Mesendoderm (in vitro differentiated cells): ENCODE measurements at regions not wholly inside any gene's neighbourhood (a gene's known extent, or its start where the extent isn't known, plus 50 kb on each side); places are given as distances from the start of the nearest gene placed in this dataset.

Experiments used
- DNase-seq: peaks from one replicate; pipeline ENCODE4 v3.0.0; 2013
- H2AK5ac ChIP-seq: 2 replicates; pipeline ENCODE4 v1.6.1; 2013; ENCODE audit warnings: low read length, inconsistent platforms
- H2BK120ac ChIP-seq: 2 replicates; pipeline ENCODE4 v1.6.1; 2013; ENCODE audit warnings: low read depth, mild to moderate bottlenecking, low read length, moderate library complexity, mixed read lengths
- H2BK15ac ChIP-seq: replicated peaks from 2 replicates; pipeline ENCODE4 v1.6.1; 2013; ENCODE audit warnings: low read depth, mild to moderate bottlenecking, moderate library complexity
- H2BK5ac ChIP-seq: 2 replicates; pipeline ENCODE4 v1.6.1; 2013; ENCODE audit warnings: low read length, inconsistent platforms
- H3K18ac ChIP-seq: 2 replicates; pipeline ENCODE4 v1.6.1; 2013; ENCODE audit warnings: mild to moderate bottlenecking, low read length, mixed read lengths
- H3K23ac ChIP-seq: one replicate; pipeline ENCODE4 v1.6.1; 2013; ENCODE audit warnings: low read length
- H3K27ac ChIP-seq: 2 replicates; pipeline ENCODE4 v1.5.1; 2013; ENCODE audit warnings: low read depth, mild to moderate bottlenecking, inconsistent platforms, low read length, moderate library complexity
- H3K27me3 ChIP-seq: 2 replicates; pipeline ENCODE4 v1.6.1; 2013; ENCODE audit warnings: low read length, control low read depth, mild to moderate bottlenecking, inconsistent platforms; ENCODE audit not compliant: insufficient read depth, poor library complexity
- H3K36me3 ChIP-seq: 2 replicates; pipeline ENCODE4 v1.6.1; 2013; ENCODE audit warnings: low read length, inconsistent platforms; ENCODE audit not compliant: control insufficient read depth, insufficient read depth
- H3K4ac ChIP-seq: one replicate; pipeline ENCODE4 v1.6.1; 2013; ENCODE audit warnings: low read depth, mild to moderate bottlenecking, low read length, moderate library complexity
- H3K4me1 ChIP-seq: 2 replicates; pipeline ENCODE4 v1.6.1; 2013; ENCODE audit warnings: low read depth, low read length, inconsistent platforms; ENCODE audit not compliant: control insufficient read depth
- H3K4me2 ChIP-seq: 2 replicates; pipeline ENCODE4 v1.6.1; 2013; ENCODE audit warnings: low read length
- H3K4me3 ChIP-seq: 2 replicates; pipeline ENCODE4 v1.5.1; 2013; ENCODE audit warnings: mild to moderate bottlenecking, low read length
- H3K56ac ChIP-seq: one replicate; pipeline ENCODE4 v1.6.1; 2013; ENCODE audit warnings: low read length
- H3K79me1 ChIP-seq: 2 replicates; pipeline ENCODE4 v1.6.1; 2013; ENCODE audit warnings: low read length, inconsistent platforms
- H3K79me2 ChIP-seq: 2 replicates; pipeline ENCODE4 v1.6.1; 2013; ENCODE audit warnings: mild to moderate bottlenecking, low read length; ENCODE audit not compliant: control insufficient read depth, insufficient read depth
- H3K9ac ChIP-seq: 2 replicates; pipeline ENCODE4 v1.6.1; 2013; ENCODE audit warnings: low read length, inconsistent platforms
- H4K5ac ChIP-seq: one replicate; pipeline ENCODE4 v1.6.1; 2013; ENCODE audit warnings: low read length
- H4K8ac ChIP-seq: one replicate; pipeline ENCODE4 v1.6.1; 2013; ENCODE audit warnings: low read depth, mild to moderate bottlenecking, control low read depth, low read length, moderate library complexity
- WGBS: extraction: QIAGEN DNeasy Blood & Tissue Kit; methylation state at CpG from one replicate; pipeline ENCODE4 v1.1.7; 2013; ENCODE audit warnings: low lambda C conversion rate, missing lambda C conversion rate; ENCODE audit not compliant: insufficient coverage; ENCODE audit errors: extremely low coverage; 5-methylcytosine and 5-hydroxymethylcytosine counted together

DNA sequence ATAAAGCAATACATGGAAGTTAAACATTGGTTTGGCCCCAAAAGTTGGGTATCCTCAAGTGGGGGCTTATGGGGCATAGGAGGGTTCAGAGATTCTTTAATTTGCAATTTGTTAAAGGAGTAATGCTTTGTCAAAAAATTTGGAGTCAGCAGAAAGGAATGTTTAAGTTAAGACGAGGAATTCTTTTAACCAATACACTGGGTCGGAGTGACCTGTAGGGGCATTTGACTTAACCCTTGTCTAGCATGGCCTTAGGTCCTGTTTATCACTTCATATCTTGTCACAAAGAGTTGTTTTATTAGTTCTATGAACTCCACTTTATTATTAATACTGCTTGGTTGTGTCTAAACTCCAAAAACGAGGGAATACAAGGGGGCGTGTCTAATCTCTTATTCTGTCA lies 656.1 kb upstream of the RORB start:
- DNase-seq = peak; percentile 55
- Histone ChIP-seq H2BK120ac (no peak overlapping the region), H3K56ac (no peak overlapping the region), H3K4ac (no peak overlapping the region), H3K18ac (peak overlapping the region; percentile 51), H3K23ac (no peak overlapping the region), H3K36me3 (no peaks in the 10 kb centered on the region), H3K4me1 (no peaks in the 10 kb centered on the region), H2BK5ac (no peak overlapping the region), H4K5ac (no peak overlapping the region), H3K4me2 (no peak overlapping the region), H3K4me3 (no peak overlapping the region), H2AK5ac (no peak overlapping the region), H4K8ac (no peak overlapping the region), H2BK15ac (no peak overlapping the region), H3K27ac (no peak overlapping the region), H3K27me3 (no peaks in the 10 kb centered on the region), H3K79me1 (no peaks in the 10 kb centered on the region), H3K9ac (no peak overlapping the region), H3K79me2 (no peaks in the 10 kb centered on the region)
- WGBS = no CpG with 5 or more reads among the region's 4 CpGs

DNA sequence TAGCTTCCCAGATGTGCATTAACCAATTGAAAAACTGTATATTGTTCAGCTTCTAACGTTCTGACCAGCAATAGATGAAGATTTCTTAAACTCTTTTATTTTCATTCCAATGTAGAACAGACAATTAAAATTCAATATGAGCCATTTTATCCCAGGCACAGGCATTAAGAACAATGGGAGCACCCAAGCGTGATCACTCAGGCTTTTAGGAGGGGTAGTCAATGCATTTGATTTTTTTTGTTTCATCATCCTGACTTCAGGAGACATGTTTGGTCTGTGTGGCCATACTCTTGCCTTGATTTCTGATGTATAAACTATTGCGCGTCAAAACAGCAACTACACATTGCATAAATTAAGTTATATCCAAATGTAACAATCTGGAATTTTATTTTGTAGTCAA lies 653.0 kb upstream of the RORB start:
- H4K5ac ChIP-seq = no peak overlapping the region
- H3K18ac ChIP-seq = no peak overlapping the region
- no CpG with 5 or more reads among the region's 4 CpGs for WGBS
- DNase-seq = no peak
- H3K27me3 ChIP-seq = no peaks in the 10 kb centered on the region
- H3K9ac ChIP-seq = no peak overlapping the region
- no peak overlapping the region for H2BK15ac ChIP-seq
- no peak overlapping the region for H3K4ac ChIP-seq
- no peak overlapping the region for H3K23ac ChIP-seq
- H3K4me1 ChIP-seq = peaks cover 2% of the 10 kb centered on the region
- H2BK120ac ChIP-seq = no peak overlapping the region
- H3K4me2 ChIP-seq = no peak overlapping the region
- no peak overlapping the region for H2AK5ac ChIP-seq
- no peak overlapping the region for H3K27ac ChIP-seq
- H3K56ac ChIP-seq = no peak overlapping the region
- H3K79me1 ChIP-seq = no peaks in the 10 kb centered on the region
- H3K36me3 ChIP-seq = no peaks in the 10 kb centered on the region
- no peak overlapping the region for H4K8ac ChIP-seq
- no peak overlapping the region for H3K4me3 ChIP-seq
- H3K79me2 ChIP-seq = no peaks in the 10 kb centered on the region
- no peak overlapping the region for H2BK5ac ChIP-seq

DNA sequence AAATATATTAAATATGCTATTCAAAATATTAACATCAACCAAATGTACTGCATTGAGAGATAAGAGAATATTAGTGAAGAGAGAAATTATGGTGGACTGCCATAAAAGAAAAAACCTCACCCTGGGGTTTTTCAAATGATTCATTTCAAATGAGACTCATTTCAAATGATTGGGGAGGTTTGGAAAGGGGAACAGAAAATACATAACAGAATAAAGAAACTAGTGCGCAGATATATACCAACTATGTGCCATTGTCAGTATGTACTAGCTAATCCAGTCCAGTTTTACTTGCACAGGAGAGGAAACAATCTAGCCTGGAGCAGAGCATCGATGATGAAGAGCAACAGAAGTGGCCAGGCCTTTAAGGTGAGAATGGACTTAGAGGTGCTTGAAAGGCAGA lies 651.6 kb upstream of the RORB start:
- no peaks in the 10 kb centered on the region for H3K36me3 ChIP-seq
- H2BK15ac ChIP-seq = no peak overlapping the region
- H3K18ac ChIP-seq = no peak overlapping the region
- no peak overlapping the region for H3K56ac ChIP-seq
- peaks cover 2% of the 10 kb centered on the region for H3K4me1 ChIP-seq
- no peak overlapping the region for H4K8ac ChIP-seq
- H3K9ac ChIP-seq = no peak overlapping the region
- H4K5ac ChIP-seq = no peak overlapping the region
- no peak overlapping the region for H3K4ac ChIP-seq
- H3K27me3 ChIP-seq = no peaks in the 10 kb centered on the region
- no peak overlapping the region for H2AK5ac ChIP-seq
- H3K79me2 ChIP-seq = no peaks in the 10 kb centered on the region
- no peak for DNase-seq
- no peak overlapping the region for H3K4me3 ChIP-seq
- no peak overlapping the region for H3K23ac ChIP-seq
- H3K27ac ChIP-seq = no peak overlapping the region
- H3K79me1 ChIP-seq = no peaks in the 10 kb centered on the region
- no CpG with 5 or more reads among the region's 2 CpGs for WGBS
- no peak overlapping the region for H2BK5ac ChIP-seq
- no peak overlapping the region for H3K4me2 ChIP-seq
- no peak overlapping the region for H2BK120ac ChIP-seq

DNA sequence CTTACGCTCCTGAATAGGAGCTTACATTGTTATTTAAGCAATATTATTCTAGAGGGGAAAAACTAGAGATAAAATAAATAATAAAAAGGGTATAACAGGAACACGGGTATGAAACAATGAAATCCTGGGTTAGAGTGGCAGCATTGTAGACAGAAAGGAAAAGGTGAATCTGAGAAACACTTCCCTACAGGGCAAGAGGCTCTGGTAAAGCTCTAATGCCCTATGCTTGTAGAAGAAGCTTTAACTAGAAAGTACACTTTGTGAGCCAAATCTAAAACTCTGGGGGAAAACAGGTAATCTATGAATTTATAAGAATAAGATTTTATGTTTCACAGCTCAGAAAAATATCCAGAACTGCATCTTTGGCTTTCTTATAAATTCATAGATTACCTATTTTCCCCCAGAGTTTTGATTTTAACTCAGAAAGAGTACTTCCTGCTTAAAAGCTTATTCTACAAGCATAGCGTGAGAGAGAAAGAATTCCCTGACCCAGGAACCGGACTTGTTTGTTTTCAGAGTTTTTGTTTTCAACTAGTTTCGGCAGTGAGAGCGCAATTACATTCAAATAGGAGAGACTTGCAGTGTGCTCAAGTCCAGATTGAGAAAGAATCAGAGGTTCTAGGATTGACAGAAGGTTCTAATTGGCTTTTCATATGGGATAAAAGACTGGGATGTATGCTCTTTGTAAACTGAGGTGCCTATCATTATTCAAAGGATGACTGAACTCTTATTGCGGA lies 651.0 kb upstream of the RORB start:
- no peak overlapping the region for H2AK5ac ChIP-seq
- no peak overlapping the region for H3K4me3 ChIP-seq
- H2BK5ac ChIP-seq = no peak overlapping the region
- DNase-seq = peak; percentile 28
- no peak overlapping the region for H4K8ac ChIP-seq
- WGBS = no CpG with 5 or more reads among the region's 7 CpGs
- H2BK15ac ChIP-seq = peak overlapping the region; percentile 45
- H3K4ac ChIP-seq = no peak overlapping the region
- peak overlapping the region; percentile 44 for H3K27ac ChIP-seq
- H3K79me1 ChIP-seq = no peaks in the 10 kb centered on the region
- H3K9ac ChIP-seq = no peak overlapping the region
- peaks cover 2% of the 10 kb centered on the region for H3K4me1 ChIP-seq
- peak overlapping the region; percentile 58 for H3K56ac ChIP-seq
- no peak overlapping the region for H3K4me2 ChIP-seq
- no peak overlapping the region for H3K23ac ChIP-seq
- no peaks in the 10 kb centered on the region for H3K36me3 ChIP-seq
- H2BK120ac ChIP-seq = no peak overlapping the region
- no peak overlapping the region for H4K5ac ChIP-seq
- no peak overlapping the region for H3K18ac ChIP-seq
- H3K79me2 ChIP-seq = no peaks in the 10 kb centered on the region
- no peaks in the 10 kb centered on the region for H3K27me3 ChIP-seq

DNA sequence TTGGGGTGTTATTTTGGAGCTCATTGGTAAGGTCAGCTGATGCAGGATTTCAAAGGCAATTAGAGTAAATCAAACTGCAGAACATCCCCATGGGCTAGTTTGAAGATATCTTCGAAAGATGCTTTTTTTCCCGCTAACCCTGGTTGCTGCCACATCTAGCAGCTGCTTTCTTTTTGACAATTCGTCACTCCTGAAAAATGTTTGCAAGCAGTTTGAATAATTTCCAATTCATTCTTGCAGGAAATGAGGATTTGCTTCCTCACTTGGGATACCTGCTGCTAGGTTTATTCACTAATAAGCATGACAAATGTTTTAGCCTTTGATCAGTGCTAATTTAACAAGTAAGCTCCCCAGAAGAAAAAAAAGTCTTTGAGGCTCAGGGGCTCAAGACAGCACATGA lies 649.6 kb upstream of the RORB start:
- Histone ChIP-seq H3K36me3 (no peaks in the 10 kb centered on the region), H3K79me1 (no peaks in the 10 kb centered on the region), H3K27me3 (no peaks in the 10 kb centered on the region), H3K79me2 (no peaks in the 10 kb centered on the region), H3K4ac (no peak overlapping the region), H3K9ac (no peak overlapping the region), H4K5ac (no peak overlapping the region), H3K4me3 (no peak overlapping the region), H3K18ac (no peak overlapping the region), H3K23ac (no peak overlapping the region), H2BK15ac (no peak overlapping the region), H2BK120ac (no peak overlapping the region), H3K56ac (no peak overlapping the region), H2AK5ac (no peak overlapping the region), H4K8ac (no peak overlapping the region), H3K4me2 (no peak overlapping the region), H2BK5ac (no peak overlapping the region), H3K4me1 (peaks cover 2% of the 10 kb centered on the region), H3K27ac (peak overlapping the region; percentile 62)
- no CpG with 5 or more reads among the region's 3 CpGs for WGBS
- DNase-seq = peak; percentile 77

DNA sequence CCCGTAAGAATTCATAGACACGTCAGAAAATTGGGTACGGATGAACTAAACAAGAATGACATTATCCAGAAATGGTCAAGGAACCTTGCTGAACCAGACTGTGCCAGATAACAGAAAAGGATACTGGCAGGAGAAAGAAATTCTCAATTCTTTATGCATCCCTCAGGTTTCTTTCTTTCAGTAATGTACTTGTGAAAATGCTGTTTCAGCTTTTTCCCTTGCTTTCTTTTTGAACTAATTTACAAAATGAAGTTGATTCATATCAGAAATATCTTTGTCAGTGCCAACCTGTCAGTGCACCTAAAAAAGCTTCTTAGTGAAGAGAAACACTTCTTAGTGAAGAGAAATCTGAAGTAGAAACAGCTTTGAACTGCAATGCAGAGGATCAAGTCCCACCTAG lies 643.6 kb upstream of the RORB start:
- Histone ChIP-seq H3K56ac (no peak overlapping the region), H2BK5ac (no peak overlapping the region), H2AK5ac (no peak overlapping the region), H3K23ac (no peak overlapping the region), H3K18ac (no peak overlapping the region), H3K36me3 (no peaks in the 10 kb centered on the region), H3K27me3 (no peaks in the 10 kb centered on the region), H4K8ac (no peak overlapping the region), H2BK120ac (no peak overlapping the region), H3K4me3 (no peak overlapping the region), H3K4me2 (no peak overlapping the region), H3K79me1 (no peaks in the 10 kb centered on the region), H3K27ac (no peak overlapping the region), H4K5ac (no peak overlapping the region), H3K4me1 (no peaks in the 10 kb centered on the region), H3K4ac (no peak overlapping the region), H3K9ac (no peak overlapping the region), H2BK15ac (no peak overlapping the region), H3K79me2 (no peaks in the 10 kb centered on the region)
- no peak for DNase-seq
- WGBS = no CpG with 5 or more reads among the region's 3 CpGs
